NCI-H2171 treated with DMSO at 0.1 percent for 48 hours (cell line): ENCODE measurements at regions not wholly inside any gene's neighbourhood (a gene's known extent, or its start where the extent isn't known, plus 50 kb on each side); places are given as distances from the start of the nearest gene placed in this dataset.
A peak's percentile ranks its signal among the peaks of the same experiment; 100 is the strongest.
"Not testable (repeated sequence)": the region's sequence is repeated elsewhere in the genome, so short reads cannot be mapped to it uniquely, and the experiment has no call there.

ENCODE experiments used
- DNase-seq: peaks from one replicate; lab custom pipeline; 2025; lab: John Stamatoyannopoulos, UW

DNA sequence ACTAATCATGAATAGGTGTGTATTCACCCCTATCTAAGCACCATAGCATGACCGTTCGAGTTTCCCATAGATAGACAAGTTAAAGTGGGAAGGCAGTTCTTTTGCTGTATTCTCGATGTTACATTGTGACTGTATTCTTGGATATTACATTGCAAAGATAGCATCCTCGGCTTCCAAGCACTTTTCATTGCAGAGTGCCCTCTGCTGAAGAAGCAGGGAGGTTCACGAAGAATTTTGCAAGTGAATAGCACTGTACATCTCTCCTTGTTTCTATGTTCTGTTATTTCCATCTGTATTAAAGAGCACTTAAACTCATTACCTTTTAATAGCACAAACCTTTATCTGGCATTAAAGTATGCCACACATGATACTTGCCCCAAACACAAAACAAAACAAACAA lies 426.7 kb upstream of the ARX start:
- no peak for DNase-seq

DNA sequence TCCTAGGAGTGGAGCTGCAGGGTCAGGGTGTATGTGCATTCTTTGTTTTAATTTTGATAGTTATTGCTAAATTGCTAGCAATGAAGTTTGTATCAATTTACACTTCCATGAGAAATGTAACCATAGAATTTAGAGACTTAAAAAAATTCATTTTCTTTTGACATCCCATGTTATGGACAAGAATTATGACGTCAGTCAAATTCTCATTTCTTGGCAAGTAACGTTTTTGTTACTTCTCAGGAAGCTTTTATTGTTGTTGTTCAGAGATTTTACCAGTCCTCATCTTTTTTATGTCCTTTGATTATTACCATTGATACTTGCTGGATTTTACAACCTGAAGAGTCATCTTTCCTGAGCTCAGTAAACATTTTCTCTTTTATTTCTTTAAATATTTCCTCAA lies 417.5 kb upstream of the ARX start:
- no peak for DNase-seq

DNA sequence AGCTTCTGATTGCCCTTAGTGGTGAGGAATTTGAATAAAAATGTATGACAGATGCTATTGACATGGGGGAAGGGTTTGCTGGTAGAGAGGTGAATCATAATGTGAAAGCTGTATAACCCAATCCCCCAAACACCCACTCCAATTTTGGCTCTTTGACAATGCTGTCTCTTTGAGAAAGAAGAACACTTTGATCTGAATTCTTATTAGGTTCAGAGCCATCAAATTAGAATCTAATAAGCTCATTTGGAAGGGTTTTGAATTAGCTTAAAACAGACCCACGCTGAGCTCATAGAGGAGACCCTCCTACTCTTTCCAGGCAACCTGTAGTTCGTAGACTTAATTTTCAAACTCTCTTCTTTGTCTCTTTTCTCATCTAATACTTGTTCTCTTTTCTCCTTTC lies 416.6 kb upstream of the ARX start:
- no peak for DNase-seq

DNA sequence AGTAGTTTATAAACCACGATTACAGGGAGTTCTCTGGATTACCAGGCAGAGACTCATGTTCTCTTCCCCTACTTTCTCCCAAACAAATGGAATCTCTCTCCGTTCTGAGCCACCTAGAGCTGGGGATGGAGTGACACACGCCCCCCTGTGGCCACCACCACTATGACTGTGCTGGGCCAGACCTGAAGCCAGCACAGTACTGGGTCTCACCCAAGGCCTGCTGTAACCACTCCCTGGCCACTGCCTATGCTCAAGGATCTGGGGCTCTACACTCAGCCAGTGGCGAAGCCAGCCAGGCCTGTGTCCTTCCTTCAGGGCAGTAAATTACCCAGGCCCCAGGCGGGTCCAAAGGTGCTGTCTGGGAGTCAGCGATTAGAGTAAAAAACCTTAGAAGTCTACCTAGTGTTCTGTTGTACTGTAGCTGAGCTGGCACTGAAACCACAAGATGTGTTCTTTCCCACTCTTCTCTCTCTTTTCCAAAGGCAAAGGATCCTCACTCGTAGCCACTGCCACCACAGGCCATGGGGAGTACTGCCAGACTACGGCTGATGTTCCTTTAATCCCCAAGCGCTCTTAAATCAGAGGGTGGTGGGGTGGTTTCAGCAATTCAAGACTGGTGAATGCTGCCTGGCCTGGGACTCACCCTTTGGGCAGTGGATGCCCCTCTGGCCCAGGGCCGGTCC lies 412.2 kb upstream of the ARX start:
- no peak for DNase-seq

DNA sequence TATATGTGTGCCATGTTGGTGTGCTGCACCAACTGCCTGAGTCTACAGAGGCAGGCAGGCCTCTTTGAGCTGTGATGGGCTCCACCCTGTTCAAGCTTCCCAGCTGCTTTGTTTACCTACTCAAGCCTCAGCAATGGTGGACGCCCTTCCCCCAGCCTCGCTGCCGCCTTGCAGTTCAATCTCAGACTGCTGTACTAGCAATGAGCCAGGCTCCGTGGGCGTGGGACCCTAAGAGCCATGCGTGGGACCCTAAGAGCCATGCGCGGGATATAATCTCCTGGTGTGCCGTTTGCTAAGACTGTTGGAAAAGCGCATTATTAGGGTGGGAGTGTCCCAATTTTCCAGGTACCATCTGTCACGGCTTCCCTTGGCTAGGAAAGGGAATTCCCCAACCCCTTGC lies 388.4 kb upstream of the ARX start:
- not testable (repeated sequence) for DNase-seq

DNA sequence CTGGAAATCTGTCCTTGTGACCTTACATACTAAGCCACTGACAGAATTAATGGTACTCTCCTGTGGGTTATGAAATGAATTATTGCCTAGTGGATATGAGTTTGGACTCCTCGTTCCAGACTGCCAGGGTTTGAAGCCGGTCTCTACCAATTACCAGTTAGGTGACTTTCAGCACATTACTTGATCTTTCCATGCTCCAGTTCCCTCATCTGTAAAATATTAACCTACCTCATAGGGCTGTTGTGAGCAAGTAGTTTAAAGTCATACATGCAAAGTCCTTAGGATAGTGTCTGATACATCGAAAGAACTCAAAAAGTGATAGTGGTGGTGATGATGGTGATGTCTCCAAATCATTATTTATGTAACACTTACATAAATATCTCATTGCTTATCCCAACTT lies 373.5 kb upstream of the ARX start:
- DNase-seq, result no peak

DNA sequence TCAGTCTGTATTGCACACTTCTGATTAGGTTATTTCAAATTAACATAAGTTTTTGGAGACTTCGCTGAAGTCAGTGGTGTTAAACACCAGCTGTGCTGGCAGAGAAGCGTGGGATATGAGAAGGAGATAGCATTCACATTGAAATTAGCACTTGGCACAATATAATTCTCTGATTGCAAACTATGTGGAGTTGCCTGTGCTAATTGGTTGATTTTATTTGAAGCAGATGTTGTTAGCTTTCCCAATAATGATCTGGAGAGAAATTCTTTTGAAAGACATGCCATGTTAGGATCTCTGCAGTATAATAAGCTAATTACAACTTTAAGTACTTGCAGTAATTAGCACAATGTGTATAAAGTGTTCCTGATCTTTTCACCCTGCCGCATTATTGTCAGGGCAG lies 367.4 kb upstream of the ARX start:
- no peak for DNase-seq

DNA sequence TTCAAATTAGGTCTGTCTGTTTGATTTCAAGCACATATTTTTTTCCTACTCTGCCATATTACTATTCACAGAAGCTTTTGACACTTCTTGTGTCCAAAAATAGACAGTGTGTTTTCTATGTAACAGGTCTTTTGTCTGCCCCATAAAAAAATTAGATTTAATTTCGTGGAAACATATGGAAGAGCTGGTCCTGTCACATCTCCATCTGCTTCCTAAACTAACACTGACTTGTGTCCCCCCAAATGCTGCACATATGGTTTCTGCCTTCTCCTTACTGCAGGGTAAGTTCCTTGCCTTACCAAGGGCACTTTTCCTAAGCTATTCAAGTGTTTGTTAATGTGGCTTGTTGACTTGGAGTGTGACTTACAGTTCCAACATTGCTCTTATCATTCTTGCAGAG lies 340.7 kb upstream of the ARX start:
- no peak for DNase-seq

DNA sequence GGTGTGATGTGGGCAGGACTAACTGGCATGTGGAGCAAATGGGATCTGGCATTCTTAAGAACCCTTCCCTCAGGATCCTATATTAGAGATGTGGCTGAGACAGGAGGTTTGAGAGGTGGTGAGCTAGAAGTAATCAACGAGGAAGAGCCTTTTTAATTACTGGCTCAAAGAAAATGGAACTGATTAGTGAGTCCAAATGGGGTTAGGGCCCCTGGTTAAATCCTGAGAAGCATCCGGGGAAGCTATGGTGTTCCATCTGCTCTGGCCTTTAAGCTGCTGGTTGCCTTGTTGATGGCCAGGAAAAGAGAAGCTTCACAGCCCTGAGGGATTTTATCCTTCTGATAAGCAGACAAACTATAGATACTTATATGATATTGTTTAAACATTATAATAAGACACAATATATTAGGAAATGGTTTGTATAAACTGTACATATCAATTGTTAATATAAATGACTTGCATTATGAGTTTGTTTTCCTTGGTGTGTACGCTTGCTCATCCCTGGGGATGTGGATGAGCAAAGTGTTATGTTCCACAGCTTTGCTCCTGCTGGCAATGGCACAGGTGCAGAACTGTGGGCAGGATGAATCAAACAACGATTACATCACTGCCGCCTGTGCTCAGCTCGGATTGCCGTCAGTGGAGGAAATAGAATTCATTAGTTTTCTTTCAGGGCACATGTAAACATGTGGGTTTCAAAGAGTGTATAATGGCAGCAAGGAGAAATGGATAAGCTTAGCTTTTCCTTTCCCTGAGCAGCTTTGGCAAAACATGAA lies 328.6 kb upstream of the ARX start:
- peak; percentile 22 for DNase-seq

DNA sequence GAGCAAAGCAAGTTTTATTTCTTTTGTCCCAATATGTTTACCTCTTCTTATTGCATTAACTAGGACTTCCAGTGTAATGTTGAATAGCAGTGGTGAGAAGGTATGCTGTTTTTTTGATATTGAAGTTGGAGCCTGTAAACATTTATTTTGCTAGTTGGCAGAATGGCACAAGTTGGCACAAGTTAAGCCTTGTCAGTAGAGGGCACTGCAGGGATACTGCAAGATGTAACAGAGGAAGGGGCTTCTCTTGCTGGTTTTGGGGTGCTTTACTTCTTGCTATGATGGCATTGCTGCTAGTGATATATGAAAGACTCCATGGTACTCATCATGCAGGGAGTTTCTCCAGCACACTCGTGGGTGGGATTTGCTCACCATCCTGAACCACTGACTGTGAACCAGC lies 327.3 kb upstream of the ARX start:
- no peak for DNase-seq

DNA sequence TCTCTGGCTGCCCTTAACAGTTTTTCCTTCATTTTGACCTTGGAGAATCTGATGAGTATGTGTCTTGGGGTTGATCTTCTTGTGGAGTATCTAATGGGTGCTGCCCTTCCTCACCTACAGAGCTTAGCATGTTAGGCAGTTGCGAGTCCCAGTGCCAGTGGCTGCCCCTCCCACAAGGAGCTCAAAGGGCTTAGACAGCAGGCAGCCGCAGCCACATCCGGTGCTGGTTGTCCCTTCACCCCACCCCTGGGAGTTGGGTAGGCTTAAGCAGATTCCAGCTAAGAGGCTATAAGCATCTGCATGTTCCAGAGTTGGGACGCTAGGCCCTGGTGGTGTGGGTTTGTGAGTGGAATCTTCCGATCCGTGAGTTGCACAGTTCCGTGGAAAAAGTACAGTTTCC lies 322.1 kb upstream of the ARX start:
- no peak for DNase-seq

DNA sequence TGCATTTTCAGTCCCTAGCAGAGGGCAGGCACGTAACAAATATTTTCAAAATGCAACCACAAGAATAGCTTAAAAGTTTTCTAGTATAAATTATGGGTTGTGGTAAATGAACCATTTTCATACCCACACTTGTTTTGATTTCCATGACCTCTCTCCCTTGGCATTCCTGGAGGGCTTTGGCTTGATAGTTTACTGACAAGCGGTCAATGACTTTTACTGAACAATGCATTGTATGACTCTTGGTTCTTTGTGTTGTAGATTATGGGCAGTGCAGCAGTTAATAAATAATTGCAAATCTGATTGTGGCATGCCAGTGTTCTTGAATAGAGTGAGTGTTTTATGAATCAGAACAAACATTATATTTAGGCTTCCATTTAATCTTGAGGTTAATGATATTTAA lies 285.2 kb upstream of the ARX start:
- DNase-seq, result no peak

DNA sequence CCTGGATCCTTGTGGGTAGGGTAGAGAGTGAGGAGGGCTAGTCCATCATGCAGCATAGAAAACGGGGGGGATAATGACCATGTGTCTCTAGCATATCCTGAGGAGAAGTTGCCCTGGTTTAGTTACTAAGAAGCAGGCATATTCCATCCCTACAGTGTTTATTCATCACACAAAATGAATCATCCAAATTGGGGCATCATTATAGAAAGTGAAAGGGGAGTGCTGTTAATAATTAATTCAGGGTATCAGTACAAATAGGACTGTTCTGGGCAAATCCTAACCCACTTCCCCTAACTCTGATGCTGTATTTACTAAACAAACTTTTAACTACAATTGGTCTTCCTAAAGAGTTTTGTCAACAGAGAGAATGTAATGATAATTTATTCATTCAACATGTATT lies 281.1 kb upstream of the ARX start:
- no peak for DNase-seq

DNA sequence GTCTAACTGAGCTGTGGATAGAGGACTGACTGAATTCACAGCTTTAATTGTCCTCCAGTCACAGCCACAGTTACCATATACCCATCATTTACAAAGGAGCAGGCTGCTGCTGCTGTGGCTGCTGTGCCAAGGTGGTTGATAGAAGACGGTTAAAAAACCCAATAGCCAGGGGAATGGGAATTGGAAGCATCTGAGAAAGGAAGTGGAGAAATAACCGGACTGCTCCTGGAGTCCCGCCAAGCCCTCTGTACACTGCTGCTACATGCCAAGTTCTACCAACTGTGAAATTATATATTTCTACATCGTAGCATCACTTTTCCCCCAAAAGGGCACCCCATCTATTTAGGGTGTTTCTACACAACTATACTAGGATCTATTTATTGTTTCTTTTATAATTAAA lies 279.7 kb upstream of the ARX start:
- DNase-seq, result no peak

DNA sequence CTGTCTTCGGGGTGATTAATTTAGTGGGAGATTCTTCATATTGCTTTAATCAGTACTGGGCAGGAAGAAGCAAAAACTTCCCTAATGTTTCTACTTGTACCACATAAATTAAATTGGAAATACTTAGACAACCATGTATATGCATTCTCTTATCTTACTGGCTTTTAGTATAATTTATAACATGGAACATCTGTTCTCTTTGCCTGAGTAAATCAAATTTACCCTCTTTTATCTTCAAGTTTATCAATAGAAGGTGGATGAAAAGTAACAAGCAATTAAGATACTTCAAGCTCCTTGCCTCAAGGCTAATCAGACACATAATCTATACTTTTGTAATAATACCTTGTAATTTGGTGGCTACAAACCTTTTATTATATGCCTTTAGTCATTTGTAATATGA lies 274.4 kb upstream of the ARX start:
- no peak for DNase-seq

DNA sequence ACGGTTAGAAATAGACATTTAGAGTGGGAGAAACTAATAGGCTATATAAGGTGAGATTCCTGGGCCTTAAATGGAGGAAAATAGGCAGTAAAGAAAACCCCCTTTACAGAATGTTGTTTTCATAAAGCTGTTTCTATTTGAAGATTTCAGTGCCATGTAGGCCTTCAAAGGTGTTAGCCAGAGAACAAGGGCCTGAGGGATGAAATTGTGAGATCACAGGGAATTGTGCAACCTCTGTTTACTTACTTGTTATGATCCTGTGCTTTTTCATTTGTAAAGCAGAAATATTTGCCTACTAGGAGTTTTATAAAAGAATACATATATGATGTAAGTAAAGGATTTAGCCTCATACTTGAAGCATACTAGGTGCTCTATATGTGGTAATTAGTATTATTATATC lies 272.9 kb upstream of the ARX start:
- DNase-seq, result no peak

DNA sequence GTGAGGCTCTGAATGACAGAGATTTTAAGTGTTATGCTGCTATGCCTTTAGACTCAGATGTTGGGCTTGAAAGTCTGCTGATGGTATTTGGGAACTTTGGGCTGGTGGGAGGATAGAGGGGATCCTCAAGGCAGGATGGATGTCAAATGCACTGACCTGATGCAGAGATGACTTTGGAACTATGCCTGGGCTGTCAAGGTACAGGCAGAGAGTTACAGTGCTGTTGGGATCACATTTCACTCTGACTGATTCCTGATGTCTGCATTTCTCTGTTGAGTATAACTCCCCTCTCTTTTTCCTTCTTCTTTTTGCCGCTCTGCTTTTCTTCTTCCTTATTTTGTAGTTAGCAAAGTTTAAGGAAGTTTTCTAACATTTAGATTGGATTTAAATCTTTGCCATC lies 271.8 kb upstream of the ARX start:
- DNase-seq, result no peak

DNA sequence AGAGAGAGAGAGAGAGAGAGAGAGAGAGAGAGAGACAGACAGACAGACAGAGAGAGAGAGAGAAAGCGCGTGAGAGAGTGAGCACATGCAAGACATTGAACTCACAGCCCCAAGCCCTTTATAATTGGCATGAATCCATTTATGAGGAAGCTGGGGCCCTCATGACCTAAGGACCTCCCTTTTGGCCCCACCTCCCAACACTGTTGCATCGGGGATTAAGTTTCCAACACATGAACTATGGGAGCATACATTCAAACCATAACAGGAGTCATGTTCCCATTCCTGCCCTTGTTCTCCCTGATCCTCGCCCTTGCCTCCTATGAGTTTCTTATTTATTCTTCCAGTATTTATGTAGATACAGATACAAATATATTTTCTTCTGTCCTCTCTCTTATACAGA lies 269.8 kb upstream of the ARX start:
- DNase-seq, result no peak

DNA sequence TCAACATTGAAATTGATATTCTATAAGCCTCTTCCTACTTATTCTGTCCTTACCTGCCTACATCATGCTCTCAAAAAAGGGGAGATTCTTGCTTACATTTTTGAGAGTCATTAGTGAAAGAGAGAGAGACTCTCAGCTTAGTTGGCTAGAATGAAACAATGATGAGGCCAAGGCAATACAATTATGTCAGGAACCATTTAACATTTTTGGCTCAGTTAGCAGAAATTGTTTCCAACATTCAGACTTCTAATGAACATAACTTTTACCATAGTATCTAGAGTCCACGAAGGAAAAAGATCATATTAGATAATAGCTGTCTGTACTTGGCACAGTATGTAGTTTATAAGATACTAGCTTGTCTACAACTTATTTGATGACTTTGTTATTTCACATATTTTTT lies 263.7 kb upstream of the ARX start:
- DNase-seq, result no peak

DNA sequence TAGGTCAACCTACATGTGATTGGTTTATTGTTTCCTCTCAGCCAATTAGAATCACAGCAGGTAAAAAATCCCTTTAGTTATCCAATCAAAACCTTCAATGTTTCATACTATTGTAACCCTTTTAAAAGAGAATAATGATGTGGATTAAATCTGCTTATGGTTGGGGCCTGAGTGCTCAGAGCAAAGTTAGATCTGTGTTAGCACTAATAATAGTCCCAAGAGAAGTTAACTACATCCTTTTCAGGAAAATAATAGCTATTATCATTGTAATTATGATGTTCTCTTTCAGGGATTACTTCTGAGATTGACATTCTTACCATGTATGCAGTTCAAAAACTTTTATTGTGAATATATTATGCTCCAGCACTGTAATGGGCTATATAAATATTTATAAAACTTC lies 262.6 kb upstream of the ARX start:
- no peak for DNase-seq

DNA sequence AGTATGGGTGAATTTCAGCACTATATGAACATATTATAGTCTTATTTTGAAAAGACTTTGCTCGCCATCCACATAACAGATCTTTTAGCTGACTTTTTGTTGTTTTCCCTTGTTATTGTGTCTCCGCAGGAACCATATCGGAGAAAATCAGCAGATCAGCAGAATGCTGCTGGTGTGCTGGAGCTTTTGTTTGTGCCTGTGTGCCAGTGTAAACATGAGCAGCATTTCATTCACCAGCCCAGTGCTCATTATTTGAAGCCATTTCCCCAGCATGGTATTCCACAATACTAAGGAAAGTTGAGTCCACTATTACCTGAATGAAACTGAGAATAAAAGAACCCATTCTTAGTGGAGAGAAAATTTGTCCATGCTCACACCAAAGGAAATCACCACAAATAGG lies 261.8 kb upstream of the ARX start:
- no peak for DNase-seq

DNA sequence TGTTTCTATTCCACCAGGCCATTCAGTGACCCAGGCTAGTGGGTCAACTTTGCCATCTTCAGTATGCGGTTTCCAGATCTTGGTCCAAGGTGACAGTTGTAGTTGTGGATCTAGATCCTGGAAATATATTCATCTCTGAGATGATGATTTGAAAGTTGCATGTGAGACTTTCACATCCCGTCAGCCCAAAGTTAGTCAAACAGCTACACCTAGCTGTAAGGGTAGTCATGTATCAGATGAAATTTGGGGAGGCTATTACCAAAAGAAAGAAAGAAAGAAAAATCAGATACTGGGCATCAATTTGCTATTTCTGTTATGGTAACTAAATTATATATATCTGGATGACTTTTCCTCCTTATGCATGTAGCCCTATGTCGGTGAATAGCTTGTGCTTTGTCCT lies 259.4 kb upstream of the ARX start:
- no peak for DNase-seq

DNA sequence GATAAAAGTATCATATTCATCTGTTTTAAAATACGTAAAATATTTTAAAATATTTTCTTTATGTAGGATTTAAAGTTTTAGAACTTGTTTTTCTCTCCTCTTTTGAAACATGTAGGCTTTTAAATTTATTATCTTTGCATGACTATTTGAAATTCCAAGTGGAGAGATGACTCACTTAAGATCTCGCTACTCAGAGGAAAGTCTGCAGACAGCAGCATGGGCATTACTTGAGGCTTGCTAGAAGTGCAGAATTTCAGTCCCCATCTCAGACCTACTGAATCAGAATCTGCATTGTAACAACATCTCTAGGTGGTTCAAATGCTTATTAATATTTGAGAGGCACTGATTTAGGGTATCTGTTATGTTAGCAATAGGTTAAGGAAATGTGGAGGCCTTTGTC lies 225.7 kb upstream of the ARX start:
- DNase-seq, result no peak

DNA sequence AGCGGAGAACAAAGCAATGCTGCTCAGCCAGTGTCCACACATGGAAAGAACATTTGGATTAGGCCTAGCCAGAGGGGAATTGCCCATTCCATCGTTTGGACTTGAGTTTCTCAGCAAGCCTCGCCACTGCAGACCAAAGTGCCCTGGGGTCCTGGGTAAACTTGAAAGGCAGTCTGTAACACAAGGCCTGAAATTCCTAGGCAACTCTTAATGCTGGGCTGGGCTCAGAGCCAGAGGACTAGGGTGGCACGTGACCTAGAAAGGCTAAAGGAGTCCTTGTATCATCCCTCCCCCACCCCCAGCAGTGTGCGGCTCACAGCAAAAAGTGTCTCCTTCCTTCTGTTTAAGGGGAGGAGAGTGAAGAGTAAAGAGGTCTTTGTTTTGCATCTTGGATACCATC lies 210.4 kb upstream of the ARX start:
- DNase-seq, result no peak
